Stimulated activated CD4-positive, alpha-beta T cell treated with anti-CD3 and anti-CD28 coated beads, Interleukin-1b, Interleukin-23, amount 100 ng/mL, for 1 hour (primary cell): ENCODE measurements at regions not wholly inside any gene's neighbourhood (a gene's known extent, or its start where the extent isn't known, plus 50 kb on each side); places are given as distances from the start of the nearest gene placed in this dataset.
"Not testable (repeated sequence)": the region's sequence is repeated elsewhere in the genome, so short reads cannot be mapped to it uniquely, and the experiment has no call there.

Experiments
- DNase-seq, 2 donors: peaks; one replicate each; pipeline ENCODE4 v3.0.0-alpha.2; 2020; ENCODE audit warnings: low read depth in 2 of 2

- no peak for DNase-seq
Measured at GRCh38 chr10:45249978-45250693, 65.3 kb downstream of the OR13A1 start.

- not testable (repeated sequence) for DNase-seq
Measured at GRCh38 chr10:45250694-45251075, 64.7 kb downstream of the OR13A1 start.
